KBM-7 (cell line): ENCODE measurements at regions not wholly inside any gene's neighbourhood (a gene's known extent, or its start where the extent isn't known, plus 50 kb on each side); places are given as distances from the start of the nearest gene placed in this dataset.
A peak's percentile ranks its signal among the peaks of the same experiment; 100 is the strongest.

Experiments
- DNase-seq: peaks from one replicate; pipeline ENCODE4 v3.0.0-alpha.2; 2015
- in situ Hi-C: fragments of 300-500 bp; cut with MboI; formaldehyde crosslinking; loops from 2 replicates; pipeline ENCODE4 v1.14.3; 2020; ENCODE audit warnings: low sequenced_read_pairs, low pct_unique_long_range_greater_than_20kb, mixed read lengths

DNA sequence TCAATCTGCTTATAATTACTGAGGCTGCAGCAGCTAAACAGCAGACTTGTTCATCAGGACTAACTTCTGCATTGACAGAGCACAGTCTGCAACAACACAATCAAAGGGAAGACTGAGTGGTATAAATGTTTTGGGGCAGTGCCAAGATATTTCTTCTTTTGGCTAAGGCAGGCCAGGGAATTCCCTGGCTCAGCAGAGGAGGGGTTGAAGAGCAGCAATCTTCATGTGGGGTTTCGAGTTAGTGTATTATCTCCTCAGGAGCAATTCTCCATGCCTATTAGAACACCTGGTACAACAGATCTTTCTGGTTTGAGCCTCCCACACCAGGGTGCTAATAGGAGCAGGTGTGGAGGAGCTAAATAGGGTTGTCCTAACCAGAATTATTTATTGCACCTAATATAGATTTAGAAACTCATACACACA, 103.0 kb upstream of the STK17B start:
- in situ Hi-C loops, result no loop called here
- peak; percentile 23 for DNase-seq

DNA sequence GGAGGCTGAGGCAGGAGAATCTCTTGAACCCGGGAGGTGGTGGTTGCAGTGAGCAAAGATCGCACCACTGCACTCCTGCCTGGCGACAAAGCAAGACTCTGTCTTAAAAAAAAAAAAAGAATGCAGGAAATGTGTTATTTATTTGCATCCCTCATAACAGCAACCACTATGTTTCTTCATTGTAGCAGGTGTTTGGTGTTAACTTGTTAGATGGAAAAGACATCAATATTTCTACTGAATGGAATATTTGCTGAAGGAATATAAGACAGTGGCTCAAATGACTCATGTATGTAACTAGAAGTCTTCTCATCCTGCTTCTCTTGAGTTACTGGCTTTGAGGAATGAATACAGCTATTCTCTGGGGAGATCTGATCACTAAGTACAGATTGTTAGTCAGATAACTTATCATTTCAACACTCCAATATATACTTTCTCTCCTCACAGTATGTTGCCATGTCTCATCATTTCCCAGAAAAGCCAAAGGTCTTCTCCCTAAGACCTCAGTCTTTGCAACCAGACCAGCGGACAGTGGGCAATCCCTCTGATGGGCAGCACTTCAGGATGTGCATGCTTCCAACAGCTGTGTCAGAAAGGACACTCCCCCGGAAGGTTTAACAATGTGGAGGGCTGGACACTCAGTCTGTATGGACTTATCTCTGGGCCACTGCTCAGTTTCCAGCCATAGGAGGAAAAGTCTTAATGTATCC, 104.4 kb upstream of the STK17B start:
- DNase-seq, result peak; percentile 28

DNA sequence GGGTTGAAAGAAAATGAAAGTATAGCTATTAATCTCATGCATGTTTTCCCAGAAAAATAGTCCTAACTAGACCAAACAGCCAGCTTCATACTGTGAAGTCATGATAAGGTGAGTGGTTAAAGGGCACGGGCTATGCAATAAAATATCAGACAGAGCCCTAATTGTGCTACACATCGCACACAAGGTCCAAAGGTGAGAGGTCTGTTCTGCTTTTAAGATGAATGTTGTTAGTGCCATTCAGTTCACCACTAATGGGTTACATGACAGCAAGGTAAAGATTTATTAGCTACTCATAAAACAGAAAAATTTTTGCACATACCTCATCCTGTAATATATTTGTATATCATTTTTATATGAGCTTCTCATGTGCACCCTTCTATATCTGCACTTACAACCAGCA, 105.0 kb upstream of the STK17B start:
- DNase-seq, result no peak
- in situ Hi-C loops, result no loop called here

More for the DNA sequence above, 104.4 kb upstream of the STK17B start:
- in situ Hi-C loops, result no loop called here

DNA sequence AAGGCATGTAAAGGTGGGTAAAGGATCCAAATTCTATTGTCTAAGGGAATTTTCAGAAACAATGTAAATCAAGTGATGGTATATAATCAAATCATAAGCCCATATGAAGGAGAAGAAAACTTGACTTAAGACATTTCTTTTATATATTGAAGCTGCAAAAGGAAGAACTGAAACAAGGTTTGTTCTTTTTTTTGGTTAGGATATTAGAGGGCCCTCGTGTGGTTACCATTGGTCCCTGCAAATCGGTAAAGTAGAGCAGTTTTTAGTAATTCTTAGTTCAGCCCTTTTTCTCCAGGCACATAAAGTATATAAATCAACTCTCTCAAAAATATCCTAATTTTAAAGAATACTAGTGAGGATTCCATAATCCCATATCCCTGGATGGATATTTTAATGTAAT, 105.6 kb upstream of the STK17B start:
- peak; percentile 78 for DNase-seq
- in situ Hi-C loops, result no loop called here

DNA sequence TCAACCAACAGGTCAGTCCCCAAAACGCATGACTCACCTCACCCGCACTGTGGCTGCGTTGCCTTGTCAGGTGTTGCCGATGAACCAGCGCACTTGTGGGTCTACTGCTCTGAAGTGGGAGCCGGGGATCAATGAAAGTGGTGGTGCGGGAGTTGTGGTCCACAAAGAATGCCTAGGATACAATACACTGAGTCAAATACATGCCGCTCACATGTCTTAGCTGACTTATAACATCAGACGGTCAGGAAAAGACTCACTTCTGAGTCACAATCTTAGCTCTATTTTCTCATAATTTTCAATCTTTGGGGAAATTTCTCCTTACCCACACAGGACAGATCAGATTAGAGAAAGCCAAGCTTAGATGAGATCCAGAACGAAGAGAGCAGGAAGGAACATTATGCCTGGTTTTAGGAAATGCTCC, 107.1 kb upstream of the STK17B start:
- no peak for DNase-seq
- in situ Hi-C loops, result no loop called here

DNA sequence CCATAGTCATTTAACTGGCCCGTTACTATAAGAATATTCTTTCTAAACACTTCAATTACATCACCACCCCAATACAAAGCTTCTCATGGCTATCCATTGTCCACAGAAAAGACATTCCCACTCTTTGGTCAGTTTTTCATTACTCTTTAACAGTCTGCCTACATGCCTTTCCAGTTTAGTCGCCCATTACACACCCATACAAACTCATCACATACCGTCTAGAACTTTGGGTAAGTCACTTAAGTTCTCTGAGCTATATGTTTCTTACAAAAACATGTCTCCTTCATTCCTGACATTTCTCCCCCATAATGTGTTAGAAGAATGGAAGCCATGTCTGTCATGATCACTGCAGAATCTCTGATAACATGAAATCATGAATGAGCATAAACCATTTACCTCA, 108.2 kb upstream of the STK17B start:
- DNase-seq, result no peak
- in situ Hi-C loops, result no loop called here

DNA sequence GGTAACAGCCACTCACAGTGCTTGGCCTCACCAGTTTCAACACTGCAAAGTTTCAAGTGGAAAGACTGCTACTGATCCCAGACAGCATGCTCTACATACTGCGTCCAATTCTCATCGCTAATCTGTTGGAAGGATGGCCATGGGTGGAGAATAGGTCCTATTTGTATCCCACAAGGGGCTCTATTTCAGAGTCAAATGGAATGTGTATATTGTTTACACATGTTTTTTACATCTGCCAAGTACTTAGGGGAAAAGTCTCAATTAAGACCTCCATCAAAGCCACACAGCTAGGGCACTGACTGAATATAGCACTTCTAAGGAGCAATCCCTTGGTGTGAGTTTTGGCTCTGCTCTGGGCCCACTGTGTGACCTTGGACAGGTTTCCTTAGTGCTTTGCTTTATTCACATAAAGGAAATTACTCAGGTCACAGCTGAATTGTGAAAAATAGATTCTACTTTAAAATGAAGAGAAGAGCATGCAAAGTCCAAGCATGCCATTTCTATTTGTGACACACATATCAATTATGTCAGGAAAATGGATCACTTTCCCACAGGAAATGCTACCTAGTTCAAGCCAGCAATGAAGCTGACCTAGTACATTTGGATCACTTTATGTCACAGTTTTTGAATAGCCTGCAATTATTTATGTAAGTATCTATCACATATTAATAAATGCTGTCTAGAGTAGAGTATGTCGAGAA, 112.9 kb upstream of the STK17B start:
- no peak for DNase-seq
- in situ Hi-C loops, result no loop called here

DNA sequence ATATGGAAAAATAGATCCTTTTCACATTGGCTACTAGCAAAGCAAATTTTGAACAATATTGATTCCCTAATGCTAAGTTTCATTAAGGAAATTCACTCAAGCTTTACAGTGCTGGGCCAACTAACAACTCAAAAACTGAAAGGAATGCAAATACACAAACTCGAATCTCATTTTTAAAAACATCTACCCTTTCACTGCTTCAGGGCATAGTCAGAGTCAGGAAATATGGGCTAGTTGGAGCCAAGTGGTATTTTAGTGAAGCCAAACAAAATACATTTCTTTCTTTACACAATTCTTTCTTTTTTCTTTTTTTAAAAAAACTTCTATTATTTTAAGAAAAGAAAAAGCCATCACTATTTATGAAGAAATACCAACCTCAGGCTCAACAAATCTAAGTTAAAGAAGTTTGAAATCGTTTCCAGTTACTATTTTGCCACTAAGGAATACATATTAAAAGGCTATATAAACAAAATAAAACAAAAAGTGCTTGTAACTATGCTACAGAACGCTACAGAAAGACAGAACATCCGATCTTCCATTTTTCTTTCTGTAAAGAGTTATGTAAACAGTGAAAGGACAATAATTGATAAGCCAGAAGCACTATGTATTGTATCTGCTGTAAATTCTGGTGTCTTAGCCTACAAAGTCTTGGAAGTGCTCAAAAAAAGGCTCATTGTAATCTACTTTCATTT, 113.6 kb upstream of the STK17B start:
- in situ Hi-C loops, result no loop called here
- no peak for DNase-seq

DNA sequence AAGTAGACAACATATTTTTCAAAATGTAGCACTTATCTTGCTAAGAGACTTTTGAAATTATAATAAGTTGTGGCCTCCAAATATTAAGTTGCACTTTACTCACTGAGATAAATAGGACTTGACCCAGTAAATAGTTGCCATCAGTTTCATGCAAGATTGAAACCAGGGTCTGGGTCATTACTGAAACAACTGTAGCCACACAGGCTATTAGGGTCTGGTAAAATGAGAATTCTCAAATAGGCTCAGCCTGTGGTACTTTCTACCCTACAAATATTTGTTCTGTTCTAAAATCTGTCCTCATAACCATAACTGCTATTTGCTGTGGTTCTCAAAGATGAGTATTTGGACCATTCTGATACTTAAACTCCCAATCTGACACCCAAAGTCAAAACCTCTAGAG, 115.4 kb upstream of the STK17B start:
- in situ Hi-C loops, result no loop called here
- no peak for DNase-seq

DNA sequence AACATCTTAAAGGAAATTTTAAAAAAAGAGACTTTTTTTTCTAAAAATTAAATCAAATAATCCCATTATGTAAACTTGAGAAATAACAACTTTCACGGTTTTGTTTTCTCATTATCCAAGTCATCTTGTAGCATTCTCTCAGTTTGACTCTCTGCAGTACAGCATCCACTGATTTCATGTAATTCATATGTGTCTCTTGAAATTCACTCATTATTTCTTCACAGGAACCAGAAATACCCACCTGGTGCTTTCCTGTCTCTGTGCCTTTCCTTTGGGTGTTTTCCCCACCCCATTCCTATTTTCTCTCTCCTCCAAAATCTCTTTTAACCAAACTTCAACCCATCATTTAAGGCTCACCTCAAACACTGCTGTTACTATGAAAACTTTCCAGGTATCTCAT, 116.1 kb upstream of the STK17B start:
- no peak for DNase-seq
- in situ Hi-C loops, result no loop called here

DNA sequence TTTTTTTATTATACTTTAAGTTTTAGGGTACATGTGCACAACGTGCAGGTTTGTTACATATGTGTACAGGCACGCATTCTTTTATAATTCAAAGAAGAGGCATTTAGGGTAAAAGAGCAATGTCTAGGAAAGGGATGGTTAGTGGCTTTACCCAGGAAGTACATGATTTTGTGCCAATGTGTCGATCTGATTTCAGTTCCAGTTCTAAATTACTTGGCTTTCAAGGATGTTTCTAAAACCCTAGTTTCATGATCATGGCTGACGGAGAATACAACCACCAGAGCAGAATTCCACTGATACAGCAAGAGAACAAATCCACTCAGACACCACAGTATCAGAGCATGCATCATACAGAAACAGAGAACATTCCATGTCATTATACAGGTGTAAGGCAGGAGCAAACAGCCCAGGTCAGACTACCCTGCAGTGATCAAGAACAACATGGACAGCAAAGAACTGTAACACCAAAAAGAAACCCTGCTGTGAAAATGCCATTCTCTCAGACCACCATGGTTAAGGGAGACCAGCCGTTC, 116.7 kb upstream of the STK17B start:
- in situ Hi-C loops, result no loop called here

DNA sequence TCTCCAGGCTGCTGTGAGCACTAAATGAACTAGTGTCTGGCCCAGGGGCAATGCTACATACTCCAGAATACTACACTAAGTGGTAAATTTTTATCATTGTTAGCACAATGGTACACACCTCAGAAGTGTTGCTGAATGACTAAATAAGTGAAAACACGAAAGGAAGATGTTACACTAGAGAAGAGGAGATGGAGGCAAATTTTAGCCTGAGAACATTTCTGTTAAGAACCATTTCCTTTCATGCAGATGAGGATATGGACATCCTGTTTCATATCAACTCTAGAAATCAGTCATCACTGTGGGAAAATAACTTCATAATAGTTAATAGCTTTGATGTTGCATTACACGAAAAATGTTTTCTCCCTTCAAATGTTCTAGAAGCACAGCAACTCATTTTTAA, 117.6 kb upstream of the STK17B start:
- DNase-seq, result no peak
- in situ Hi-C loops, result no loop called here

More for the DNA sequence above, 116.7 kb upstream of the STK17B start:
- no peak for DNase-seq

DNA sequence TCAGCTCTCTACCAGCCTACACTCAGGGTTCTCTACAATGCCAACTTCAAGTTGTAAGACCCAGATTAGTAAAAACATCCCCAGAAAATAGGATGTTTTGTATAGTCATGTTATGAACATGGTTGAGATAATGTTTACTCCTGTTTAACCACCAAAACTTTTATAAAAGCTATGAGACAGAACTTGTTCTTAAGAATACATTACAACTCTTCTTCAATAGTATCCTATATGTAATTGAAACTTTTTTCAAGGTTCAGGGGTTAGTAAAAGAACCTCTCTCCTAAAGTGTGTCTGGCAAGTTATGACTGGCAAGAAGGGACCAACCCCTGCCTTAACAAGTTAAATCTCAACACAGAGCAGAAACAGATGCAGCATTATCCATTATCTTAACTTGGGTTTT, 118.8 kb upstream of the STK17B start:
- in situ Hi-C loops, result no loop called here
- no peak for DNase-seq

DNA sequence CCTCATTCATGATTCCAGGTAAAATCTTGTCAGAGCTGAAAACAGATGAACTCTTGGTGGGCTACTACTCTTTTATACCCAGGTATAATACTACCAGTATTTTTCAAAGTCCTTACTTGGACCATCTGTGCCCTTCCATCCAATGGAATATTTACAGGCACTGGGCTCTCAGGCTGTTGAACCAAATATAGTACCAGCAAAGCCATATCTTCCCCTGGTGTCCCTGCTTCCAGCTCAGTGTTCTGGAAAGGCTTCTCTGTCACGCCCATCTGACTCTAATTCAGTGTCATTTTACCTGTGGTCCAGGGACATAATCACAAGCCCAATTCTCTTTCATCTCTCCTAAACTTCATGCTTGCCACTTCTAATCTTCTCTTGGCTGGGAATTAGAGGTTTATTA, 119.2 kb upstream of the STK17B start:
- in situ Hi-C loops, result no loop called here
- DNase-seq, result no peak

DNA sequence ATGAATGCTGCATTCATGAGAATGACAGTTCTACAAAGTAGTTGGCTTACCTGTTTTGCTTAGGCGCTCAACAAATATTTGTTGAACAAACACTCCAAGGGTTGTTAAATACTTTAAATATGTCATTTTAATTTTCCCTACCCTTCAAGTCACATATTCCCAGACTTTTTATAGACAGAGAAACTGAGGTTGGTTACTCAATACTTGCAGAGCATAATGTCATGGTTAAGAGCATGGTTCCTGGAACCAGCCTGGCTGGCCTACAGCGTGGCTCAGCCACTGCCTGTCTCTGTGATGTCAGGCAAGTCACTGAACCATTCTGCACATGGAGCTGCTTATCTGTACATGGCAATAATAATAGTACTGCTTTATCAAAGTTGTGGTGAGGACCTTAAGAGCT, 120.0 kb upstream of the STK17B start:
- DNase-seq, result no peak
- in situ Hi-C loops, result no loop called here

DNA sequence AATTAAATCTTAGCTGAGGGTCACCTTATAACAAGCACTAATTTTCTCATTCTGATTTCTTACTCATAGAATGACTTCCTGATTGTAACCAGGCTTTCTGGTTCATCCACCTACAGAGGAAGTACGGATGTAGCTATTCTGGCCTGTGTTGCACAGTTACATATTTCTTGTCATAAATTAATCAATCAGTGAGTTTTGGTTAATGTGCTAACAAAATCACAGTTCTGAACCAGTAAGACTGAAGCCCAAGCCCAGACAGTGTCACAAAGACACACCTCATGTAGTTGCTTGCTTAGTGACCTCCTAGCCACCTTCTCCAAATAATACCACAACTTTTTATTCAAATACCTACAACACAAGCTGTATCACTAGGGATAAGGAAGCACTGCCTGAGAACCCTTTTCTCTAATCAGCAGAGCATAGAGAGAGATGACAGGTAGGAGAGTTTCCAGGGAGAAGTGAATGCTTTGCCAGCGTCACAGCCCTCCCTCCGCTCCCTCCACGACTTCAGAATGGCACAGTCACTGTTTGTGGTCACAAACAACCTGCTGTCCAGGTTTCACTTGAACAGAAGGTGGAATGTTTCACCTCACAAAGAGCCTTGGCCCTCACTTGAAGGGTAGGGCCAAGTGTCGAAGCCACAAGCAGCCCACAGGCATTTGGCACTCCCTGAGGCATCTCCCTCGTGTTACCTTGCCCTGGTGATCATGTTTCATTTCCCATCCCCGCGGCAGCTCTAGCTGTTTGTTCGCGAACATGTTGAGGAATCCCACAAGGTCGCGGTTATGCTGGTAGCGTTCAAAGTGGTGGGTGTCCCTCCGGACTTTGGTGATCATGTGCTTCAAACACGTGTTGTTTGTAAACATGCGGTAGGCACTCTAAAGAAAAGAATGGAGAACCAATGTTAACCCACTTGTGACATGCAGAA, 120.8 kb upstream of the STK17B start:
- in situ Hi-C loops, result no loop called here
- peak; percentile 12 for DNase-seq

DNA sequence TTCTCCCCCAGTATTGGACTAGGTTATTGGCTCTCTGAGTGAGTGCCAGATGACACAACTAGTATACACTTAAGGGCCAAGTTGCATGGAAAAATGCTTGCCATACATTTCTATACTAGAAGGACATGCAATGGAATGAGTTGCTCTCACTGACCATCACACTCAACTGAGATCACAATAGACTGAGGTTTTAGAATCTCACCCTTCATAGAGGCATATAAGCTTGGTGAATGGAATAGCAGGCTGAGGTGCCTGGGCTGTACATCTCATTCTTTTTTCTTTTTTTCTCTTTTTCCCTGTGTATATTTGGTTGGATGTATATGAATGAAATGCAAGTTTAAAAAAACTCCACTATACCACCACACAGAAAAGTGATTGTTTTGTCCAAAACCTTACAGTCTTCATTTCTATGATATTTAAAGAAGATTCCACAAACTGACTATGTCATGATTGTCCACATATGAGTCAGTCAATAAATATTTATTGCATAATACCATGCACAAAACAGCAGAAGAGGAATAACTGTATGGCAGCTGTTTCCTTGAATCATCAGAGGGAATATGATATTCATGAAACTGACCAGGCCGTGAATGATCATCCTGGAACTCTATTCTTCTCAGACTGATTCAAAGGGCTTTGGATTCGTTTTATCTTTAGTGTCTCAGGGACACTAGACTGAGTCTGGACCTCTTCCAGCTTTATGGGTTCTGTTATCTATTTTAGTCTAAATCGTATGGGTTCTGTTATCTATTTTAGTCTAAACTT, 122.6 kb upstream of the STK17B start:
- DNase-seq, result no peak
- in situ Hi-C loops, result no loop called here

DNA sequence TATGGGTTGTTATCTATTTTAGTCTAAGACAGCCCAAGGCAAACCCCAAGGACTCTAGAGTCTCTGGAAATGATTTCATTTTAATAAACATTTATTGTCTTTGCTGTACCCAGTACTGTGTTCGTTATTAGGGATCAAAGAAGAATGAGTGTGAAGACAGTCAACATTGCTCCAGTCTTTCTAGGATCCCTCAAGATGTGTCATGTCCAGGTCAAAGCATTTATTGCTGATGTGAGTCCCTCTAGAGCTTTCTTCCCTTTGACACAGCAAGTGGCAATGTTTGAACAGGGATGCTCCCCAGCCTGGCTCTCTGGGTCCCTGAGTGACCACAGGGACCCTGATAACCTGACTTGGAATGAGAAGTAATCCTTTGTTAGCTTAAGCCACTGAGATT, 123.1 kb upstream of the STK17B start:
- in situ Hi-C loops, result no loop called here
- DNase-seq, result no peak
